ENCODE measurements at regions not wholly inside any gene's neighbourhood (a gene's known extent, or its start where the extent isn't known, plus 50 kb on each side); places are given as distances from the start of the nearest gene placed in this dataset.

DNA sequence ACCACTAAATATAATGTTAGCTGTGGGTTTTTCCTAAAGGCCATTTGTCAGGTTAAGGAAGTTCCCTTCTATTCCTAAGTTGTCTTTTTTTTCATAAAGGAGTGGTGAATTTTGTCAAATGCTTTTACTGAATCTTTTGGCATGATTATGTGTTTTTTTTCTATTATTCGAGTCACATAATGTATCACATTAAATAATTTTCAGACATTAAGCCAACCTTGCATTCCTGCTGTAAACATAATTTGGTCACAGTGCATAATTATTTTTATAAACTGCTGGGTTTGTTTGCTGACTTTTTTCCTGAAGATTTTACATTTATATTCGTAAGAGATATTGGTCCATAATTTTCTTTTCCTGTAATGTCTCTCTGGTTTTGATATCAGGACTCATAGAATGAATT lies 101.8 kb upstream of the SPRED1 start:
- Mint-ChIP-seq H3K4me3 (no peak overlapping the region), H3K4me1 (no peaks in the 10 kb centered on the region), H3K27ac (no peak overlapping the region), H3K36me3 (no peaks in the 10 kb centered on the region), H3K9me3 (peaks cover 6% of the 10 kb centered on the region)
- ATAC-seq (no peak), DNase-seq (ENCODE audit: low spot score in 2 of 2) (no peak)

DNA sequence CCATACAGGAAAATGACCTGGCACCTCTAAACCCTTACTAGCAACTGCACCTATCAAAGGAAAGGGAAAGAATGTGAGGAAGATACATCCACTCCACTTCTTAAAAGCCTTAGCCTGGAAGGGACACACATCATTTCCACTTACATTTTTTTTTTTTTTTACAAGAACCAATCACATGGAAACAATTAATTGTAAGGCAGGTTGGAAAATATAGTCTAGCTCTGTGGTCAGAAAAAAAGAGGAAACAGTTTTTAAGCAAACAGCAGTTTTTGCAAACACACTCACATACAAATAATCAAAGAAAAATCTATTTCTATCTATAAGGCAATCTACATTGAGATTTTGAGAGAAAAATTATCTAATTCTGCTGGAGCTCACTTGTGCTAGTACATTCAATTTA lies 98.9 kb upstream of the SPRED1 start:
- H3K27ac Mint-ChIP-seq = no peak overlapping the region
- H3K4me3 Mint-ChIP-seq = no peak overlapping the region
- no peak for ATAC-seq
- DNase-seq (ENCODE audit: low spot score in 2 of 2) = no peak
- no peaks in the 10 kb centered on the region for H3K4me1 Mint-ChIP-seq
- peaks cover 10% of the 10 kb centered on the region for H3K9me3 Mint-ChIP-seq
- H3K36me3 Mint-ChIP-seq = no peaks in the 10 kb centered on the region

DNA sequence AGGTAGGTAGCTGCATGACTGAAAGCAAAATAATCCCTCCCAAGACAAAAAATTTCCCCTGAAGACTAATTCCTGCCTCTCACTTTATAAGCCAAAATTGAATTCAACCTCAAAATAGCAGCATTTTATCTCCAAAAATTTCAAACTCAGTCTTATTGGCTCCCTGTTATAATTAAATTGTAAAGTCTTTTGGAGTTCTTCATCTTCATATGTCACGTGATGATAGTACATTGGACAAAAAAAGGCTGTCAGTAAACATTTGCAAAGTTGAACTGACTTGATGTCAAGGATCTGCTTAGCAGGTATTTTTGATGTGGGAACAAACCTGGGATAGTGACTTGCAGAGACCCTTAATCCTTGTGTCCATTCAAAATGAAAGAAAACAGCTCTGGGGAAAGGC lies 98.4 kb upstream of the SPRED1 start:
- Mint-ChIP-seq H3K27ac (no peak overlapping the region), H3K9me3 (peaks cover 10% of the 10 kb centered on the region), H3K4me3 (no peak overlapping the region), H3K4me1 (no peaks in the 10 kb centered on the region), H3K36me3 (no peaks in the 10 kb centered on the region)
- ATAC-seq = no peak
- no peak for DNase-seq (ENCODE audit: low spot score in 2 of 2)

DNA sequence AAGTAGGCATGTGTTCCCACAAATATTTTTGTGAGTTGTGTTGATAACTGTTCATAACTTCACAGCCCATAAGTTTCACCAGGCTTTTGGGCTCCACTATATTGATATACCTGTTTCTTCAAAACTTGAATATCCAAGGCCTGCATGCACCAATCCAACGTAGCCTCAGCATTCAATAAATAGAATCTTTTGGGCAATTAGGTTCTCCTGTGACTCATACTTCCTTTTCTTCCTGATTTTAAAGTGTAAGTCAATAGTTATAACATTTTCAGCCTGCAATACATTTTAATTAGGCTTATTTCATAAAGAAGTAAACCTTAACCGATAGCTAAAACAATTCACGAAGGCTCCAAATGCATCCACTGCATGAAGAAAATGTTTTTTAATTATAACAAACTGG lies 97.8 kb upstream of the SPRED1 start:
- no peak for ATAC-seq

DNA sequence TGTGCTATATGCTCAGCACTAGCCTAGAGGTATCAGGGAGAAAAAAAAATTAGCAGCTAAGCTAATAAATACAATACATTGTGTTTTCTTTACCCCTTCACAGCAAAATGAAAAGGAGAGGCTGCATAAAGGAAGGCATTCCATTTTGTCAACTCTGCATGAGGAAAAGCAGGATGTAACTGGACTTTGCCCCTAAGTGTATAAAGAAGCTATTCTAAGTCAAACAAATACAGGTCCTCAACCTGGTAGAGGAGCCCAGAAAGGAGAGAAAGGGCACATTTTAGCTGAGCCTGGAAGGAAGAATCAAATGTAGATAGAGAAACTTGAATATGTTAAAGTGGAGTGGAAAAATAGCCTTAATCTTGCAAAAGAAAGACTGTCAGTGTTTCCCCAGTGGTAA lies 89.0 kb upstream of the SPRED1 start:
- Mint-ChIP-seq H3K4me3 (no peak overlapping the region), H3K27ac (no peak overlapping the region), H3K9me3 (no peaks in the 10 kb centered on the region), H3K36me3 (no peaks in the 10 kb centered on the region), H3K4me1 (no peaks in the 10 kb centered on the region)
- DNase-seq (ENCODE audit: low spot score in 2 of 2) (no peak), ATAC-seq (no peak)

More for the DNA sequence above, 97.8 kb upstream of the SPRED1 start:
- Mint-ChIP-seq H3K36me3 (no peaks in the 10 kb centered on the region), H3K4me3 (no peak overlapping the region), H3K9me3 (peaks cover 10% of the 10 kb centered on the region), H3K27ac (no peak overlapping the region), H3K4me1 (no peaks in the 10 kb centered on the region)
- no peak for DNase-seq (ENCODE audit: low spot score in 2 of 2)

DNA sequence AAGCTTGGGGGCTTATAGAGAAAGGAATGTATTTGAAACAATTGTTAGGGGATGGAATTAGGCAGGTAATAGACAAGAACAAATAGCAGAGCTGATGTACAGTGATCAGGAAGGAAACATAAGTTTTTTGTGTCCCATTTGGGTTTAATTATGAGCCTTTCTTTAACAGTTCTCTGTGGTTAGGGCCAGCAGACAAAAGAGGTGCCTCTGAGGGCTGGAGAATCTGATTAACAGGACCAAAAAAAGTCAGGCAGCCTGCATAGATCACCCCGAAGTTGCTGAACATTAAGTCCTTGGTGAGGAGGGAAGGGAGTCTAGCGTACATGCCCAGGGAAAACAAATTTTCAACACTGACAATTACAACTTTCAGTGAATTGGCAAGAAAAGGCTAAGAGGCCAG lies 88.6 kb upstream of the SPRED1 start:
- no peak overlapping the region for H3K27ac Mint-ChIP-seq
- no peak for ATAC-seq
- no peaks in the 10 kb centered on the region for H3K36me3 Mint-ChIP-seq
- no peaks in the 10 kb centered on the region for H3K4me1 Mint-ChIP-seq
- H3K9me3 Mint-ChIP-seq = no peaks in the 10 kb centered on the region
- DNase-seq (ENCODE audit: low spot score in 2 of 2) = no peak
- H3K4me3 Mint-ChIP-seq = no peak overlapping the region

DNA sequence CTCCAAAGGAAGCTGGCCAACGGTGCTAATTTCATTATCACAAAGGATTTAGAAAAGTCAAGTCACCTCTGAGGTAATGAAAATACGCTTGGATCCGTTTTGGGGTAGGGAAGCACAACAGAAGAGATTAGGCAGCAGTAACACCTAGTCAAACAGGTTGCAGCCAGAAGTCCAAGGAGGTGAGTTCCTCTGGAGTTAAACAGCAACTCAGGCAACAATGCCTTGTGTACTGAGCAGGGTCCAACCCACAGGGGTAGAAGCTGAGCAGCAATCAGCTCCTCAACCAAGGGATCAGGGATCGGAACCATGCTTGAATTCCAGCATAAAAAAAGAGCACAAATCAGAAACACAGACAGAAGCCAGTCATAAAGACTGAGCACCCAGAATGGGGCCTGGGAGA lies 88.1 kb upstream of the SPRED1 start:
- Mint-ChIP-seq H3K36me3 (no peaks in the 10 kb centered on the region), H3K9me3 (no peaks in the 10 kb centered on the region), H3K4me3 (no peak overlapping the region), H3K27ac (no peak overlapping the region), H3K4me1 (no peaks in the 10 kb centered on the region)
- ATAC-seq = no peak
- DNase-seq (ENCODE audit: low spot score in 2 of 2) = no peak

DNA sequence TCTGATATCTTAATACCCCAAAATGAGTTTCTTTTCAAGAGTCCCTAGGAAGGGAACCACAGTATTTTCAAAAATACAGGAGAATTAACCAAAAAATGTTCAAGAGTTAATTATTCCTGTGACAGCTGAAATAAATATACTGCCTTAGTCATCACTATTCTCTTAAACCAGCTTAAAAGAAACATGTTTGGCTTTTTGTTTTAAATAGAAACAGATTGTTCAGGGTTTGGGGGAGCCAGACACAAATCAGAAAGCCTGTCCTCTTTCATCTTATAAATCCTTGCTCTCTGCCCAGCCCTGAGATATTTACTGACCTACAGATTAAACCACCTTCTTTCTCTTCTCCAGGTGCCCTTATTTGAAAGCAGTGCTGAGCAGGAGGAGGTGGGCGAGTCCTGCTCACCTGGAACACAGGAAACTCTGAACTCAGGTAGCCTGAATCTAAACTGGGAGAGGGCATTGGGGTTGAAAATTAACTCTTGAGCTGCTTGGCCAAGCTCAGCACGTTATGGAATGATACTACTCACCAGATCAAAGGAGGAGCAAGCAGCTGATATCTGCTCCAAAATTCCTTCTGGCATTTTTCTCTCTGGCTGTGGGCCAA lies 84.1 kb upstream of the SPRED1 start:
- Mint-ChIP-seq H3K36me3 (no peaks in the 10 kb centered on the region), H3K4me1 (no peaks in the 10 kb centered on the region), H3K27ac (no peak overlapping the region), H3K4me3 (no peak overlapping the region), H3K9me3 (no peaks in the 10 kb centered on the region)
- DNase-seq (ENCODE audit: low spot score in 2 of 2) (no peak), ATAC-seq (no peak)

DNA sequence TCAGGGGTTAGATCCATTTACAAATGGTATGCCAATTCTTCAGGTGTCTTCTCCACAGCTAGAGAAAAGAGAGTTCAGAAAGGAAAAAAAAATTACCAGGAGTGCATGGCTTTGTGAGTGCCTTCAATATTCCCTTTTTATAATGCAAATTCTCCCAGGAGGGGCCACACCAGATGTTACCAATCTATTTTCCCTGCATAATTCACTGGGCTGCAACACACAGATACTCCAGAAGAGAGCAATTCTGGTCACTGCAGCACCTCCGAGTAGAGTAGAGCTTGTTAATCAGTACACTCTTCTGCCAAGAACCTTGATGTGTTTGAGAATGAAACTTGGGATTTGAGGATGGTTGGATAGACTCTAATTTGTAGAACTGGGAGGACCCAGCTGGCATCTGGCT lies 80.7 kb upstream of the SPRED1 start:
- no peak for ATAC-seq
- Mint-ChIP-seq H3K4me1 (no peaks in the 10 kb centered on the region), H3K27ac (no peak overlapping the region), H3K4me3 (no peak overlapping the region), H3K9me3 (no peaks in the 10 kb centered on the region), H3K36me3 (no peaks in the 10 kb centered on the region)
- DNase-seq (ENCODE audit: low spot score in 2 of 2) = no peak

DNA sequence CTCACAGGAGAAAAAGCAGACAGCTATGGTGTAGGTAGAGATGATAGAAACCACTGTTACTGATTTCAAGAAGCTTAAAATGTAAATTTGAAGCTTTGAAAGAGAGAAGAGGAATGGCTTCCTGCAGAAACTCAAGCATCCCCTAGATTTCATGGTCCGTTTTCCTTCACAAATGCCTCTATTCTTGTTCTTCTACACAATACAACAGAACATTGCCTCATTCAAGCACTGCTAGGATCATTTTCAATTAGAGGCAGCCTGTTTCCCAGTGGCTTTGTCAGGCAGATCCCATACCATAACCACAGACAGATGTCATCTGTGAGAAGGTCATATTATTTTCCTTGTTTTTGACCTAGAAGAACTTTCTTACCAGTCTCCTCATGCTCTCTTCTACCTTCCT lies 77.9 kb upstream of the SPRED1 start:
- ATAC-seq (no peak), DNase-seq (ENCODE audit: low spot score in 2 of 2) (no peak)
- no peaks in the 10 kb centered on the region for H3K4me1 Mint-ChIP-seq
- H3K27ac Mint-ChIP-seq = no peak overlapping the region
- H3K4me3 Mint-ChIP-seq = no peak overlapping the region
- H3K36me3 Mint-ChIP-seq = no peaks in the 10 kb centered on the region
- H3K9me3 Mint-ChIP-seq = no peaks in the 10 kb centered on the region

DNA sequence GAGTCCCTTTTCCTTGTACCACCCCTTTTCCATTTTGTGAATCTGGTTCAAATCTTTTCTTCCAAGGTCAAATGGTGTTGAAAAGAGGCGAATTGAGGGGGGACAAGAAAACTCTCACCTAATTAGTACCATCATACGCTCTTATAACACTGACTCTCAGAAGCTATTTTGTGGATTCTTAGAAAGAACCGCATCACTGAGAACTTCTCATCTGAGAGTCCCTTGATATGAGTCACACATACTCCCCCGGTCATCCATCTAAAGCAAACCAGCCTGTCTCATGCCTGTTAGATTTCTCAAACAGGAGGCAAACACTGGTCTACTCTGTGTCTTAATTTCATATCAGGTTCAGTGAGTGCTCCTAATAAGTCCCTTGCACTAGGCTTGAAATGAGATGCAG lies 76.5 kb upstream of the SPRED1 start:
- Mint-ChIP-seq H3K36me3 (no peaks in the 10 kb centered on the region), H3K4me1 (no peaks in the 10 kb centered on the region), H3K4me3 (no peak overlapping the region), H3K9me3 (no peaks in the 10 kb centered on the region), H3K27ac (no peak overlapping the region)
- ATAC-seq (peak; percentile 68), DNase-seq (ENCODE audit: low spot score in 2 of 2) (no peak)

DNA sequence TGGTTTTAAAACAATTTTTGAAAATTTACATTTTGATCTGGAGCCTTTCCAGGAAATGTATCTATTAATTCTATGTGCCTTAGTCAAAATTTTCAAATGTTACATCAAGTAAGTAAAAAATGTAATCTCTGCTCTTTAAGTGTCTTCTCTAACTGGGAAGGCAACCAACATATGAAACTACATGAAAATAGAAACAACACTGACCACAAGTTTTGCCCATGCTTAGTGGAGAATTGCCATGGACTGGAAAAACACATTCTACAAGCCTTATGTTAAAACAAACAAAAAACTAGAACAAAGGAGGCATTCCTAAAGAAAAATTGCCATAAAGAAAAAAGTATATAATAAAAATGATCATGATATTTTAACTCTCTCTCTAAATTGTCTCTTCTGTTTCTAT lies 75.9 kb upstream of the SPRED1 start:
- Mint-ChIP-seq H3K36me3 (no peaks in the 10 kb centered on the region), H3K4me1 (no peaks in the 10 kb centered on the region), H3K4me3 (no peak overlapping the region), H3K9me3 (no peaks in the 10 kb centered on the region), H3K27ac (no peak overlapping the region)
- DNase-seq (ENCODE audit: low spot score in 2 of 2) = no peak
- ATAC-seq = no peak

DNA sequence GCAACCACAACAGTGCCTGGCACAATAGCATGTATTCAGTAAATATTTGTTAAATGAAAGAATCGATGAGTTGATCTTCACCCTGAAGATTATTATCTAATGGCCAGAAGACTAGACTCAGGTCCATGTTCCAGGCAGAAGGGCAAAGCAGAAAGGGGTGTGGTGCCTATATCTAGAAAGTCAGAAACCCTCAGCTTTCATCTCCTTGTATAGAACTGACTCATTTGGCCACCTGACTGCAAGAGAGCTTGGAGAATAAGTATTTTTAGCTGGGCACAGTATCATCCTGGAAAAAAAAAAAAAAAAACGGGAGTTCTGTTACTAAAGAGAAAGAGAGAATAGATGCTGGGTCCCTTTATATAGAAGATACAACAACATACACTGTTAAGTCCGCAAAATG lies 69.7 kb upstream of the SPRED1 start:
- H3K27ac Mint-ChIP-seq = no peak overlapping the region
- no peaks in the 10 kb centered on the region for H3K36me3 Mint-ChIP-seq
- no peak overlapping the region for H3K4me3 Mint-ChIP-seq
- no peaks in the 10 kb centered on the region for H3K4me1 Mint-ChIP-seq
- DNase-seq (ENCODE audit: low spot score in 2 of 2) (no peak), ATAC-seq (no peak)
- no peaks in the 10 kb centered on the region for H3K9me3 Mint-ChIP-seq

DNA sequence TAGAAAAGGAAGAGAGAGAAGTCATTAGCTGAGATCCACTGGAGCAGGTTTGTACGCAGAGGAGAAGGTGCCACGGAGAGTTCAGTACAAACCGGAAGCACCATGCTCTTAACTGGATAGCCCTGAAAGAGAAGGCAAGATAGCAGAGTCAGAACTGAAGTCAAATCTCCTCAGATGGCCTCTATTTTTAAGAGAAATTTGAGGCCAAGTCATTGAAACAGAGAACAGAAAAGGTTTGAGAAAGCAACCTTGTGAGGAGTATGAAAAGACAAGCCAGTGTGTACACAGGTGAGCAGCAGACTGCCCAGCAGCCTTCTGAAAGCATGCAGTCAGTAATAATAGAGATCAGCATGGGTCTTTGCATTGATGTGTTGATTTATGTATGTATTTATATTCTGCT lies 66.1 kb upstream of the SPRED1 start:
- H3K27ac Mint-ChIP-seq = no peak overlapping the region
- H3K4me1 Mint-ChIP-seq = no peaks in the 10 kb centered on the region
- H3K36me3 Mint-ChIP-seq = no peaks in the 10 kb centered on the region
- no peak for ATAC-seq
- no peak overlapping the region for H3K4me3 Mint-ChIP-seq
- H3K9me3 Mint-ChIP-seq = no peaks in the 10 kb centered on the region
- DNase-seq (ENCODE audit: low spot score in 2 of 2) = no peak

DNA sequence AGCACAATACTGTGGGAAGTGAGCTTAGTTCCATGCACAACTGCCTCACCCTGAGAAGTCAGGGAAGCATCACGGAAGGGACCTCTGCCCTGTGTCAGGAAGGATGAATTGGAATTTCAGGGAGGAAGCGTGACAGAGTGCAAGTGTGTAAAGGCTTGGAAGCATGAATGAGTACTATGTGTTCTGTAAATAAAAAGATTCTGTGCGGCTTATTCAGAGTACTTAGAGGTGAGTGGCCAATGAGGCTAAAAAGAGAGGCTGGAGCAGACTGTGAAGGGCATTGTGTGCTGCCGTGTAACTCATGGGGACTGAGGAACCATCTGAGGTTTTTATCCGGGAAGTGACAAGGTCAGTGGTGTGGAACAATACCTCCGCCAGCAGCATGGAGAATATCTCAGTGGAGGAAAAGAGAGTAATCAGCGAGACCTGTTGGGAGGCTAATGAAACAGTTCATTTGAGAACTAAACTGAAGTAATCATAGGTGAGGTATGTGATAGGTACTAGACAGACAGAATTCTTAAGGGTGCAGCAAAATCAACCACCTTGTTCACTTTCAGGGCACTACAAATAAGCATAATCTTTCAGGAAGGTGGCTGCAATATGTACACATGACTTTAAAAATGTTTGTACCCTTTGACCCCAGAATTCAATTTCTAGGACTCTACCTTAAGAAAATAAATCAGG lies 64.9 kb upstream of the SPRED1 start:
- no peak for ATAC-seq
- DNase-seq (ENCODE audit: low spot score in 2 of 2) = no peak
- Mint-ChIP-seq H3K4me1 (no peaks in the 10 kb centered on the region), H3K27ac (no peak overlapping the region), H3K9me3 (no peaks in the 10 kb centered on the region), H3K36me3 (no peaks in the 10 kb centered on the region), H3K4me3 (no peak overlapping the region)

DNA sequence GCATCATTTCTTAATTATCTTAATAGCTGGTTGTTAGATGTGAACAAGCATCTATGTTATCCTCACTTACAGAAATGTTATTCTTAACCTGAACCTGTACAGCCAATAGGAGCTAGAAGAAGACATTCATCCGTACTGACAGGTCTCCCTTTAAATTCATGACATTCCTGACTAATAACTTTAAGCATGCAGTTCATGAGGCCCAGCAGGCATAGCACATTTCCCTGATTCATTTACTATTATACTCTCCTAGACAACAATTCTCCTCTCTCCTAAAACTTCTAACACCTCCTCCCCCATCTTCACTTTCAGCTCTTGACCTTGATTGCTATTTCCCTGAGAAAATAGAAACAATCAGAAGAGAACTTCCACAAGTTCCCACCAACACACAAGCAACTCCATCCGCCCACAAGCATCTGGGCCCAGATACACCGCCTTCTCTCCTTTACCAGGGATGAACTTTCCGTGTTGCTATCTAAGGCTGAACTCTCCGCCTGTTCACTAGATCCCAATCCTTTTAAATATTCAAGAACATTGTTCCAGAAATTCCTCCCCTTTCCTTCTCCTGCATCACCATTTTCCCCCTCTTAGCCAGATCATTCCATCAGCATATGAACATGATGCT lies 62.9 kb upstream of the SPRED1 start:
- DNase-seq (ENCODE audit: low spot score in 2 of 2) (no peak), ATAC-seq (no peak)
- H3K9me3 Mint-ChIP-seq = no peaks in the 10 kb centered on the region
- H3K4me3 Mint-ChIP-seq = no peak overlapping the region
- H3K27ac Mint-ChIP-seq = no peak overlapping the region
- no peaks in the 10 kb centered on the region for H3K4me1 Mint-ChIP-seq
- no peaks in the 10 kb centered on the region for H3K36me3 Mint-ChIP-seq
